ENCODE measurements at regions not wholly inside any gene's neighbourhood (a gene's known extent, or its start where the extent isn't known, plus 50 kb on each side); places are given as distances from the start of the nearest gene placed in this dataset.
"Not testable (repeated sequence)": the region's sequence is repeated elsewhere in the genome, so short reads cannot be mapped to it uniquely, and the experiment has no call there.

DNA sequence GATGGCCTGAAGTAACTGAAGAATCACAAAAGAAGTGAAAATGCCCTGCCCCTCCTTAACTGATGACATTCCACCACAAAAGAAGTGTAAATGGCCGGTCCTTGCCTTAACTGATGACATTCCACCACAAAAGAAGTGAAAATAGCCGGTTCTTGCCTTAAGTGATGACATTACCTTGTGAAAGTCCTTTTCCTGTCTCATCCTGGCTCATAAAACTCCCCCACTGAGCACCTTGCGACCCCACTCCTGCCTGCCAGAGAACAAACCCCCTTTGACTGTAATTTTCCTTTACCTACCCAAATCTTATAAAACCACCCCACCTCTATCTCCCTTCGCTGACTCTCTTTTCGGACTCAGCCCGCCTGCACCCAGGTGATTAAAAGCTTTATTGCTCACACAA lies 262.0 kb upstream of the MTMR8 start:
- BruUV-seq (replicated peaks); H2AFZ ChIP-seq (ENCODE audit: low read depth, low read length, poor library complexity, severe bottlenecking); H3K79me2 ChIP-seq (ENCODE audit: insufficient read depth, low read length); H3K4me2 ChIP-seq (ENCODE audit: low read length); RAD21 ChIA-PET (ENCODE audit: low non-redundant PET in 1 of 2, low total read pairs in 2 of 2, uncharacterized antibody in 2 of 2, unreplicated experiment in 2 of 2); H3K9me2 ChIP-seq (ENCODE audit: insufficient read depth); H3K4me3 ChIP-seq (replicated peaks in 1 of 2; ENCODE audit: low read depth in 1 of 2, low read length in 2 of 2); intact Hi-C loops (cut with micrococcal nuclease); H3K27me3 ChIP-seq (ENCODE audit: insufficient read depth, low read length); ATAC-seq; DNase-seq (ENCODE audit: low read depth, low spot score); H3K4me1 ChIP-seq (ENCODE audit: control insufficient read depth in 1 of 2, insufficient read depth in 2 of 2, low read length in 2 of 2); H3K9ac ChIP-seq (ENCODE audit: low read length); H3K27ac ChIP-seq (ENCODE audit: low read depth, low read length); H3K9me3 ChIP-seq (ENCODE audit: control insufficient read depth in 1 of 2, insufficient read depth in 1 of 2, low read depth in 1 of 2, low read length in 2 of 2); H3K36me3 ChIP-seq (ENCODE audit: control insufficient read depth in 1 of 2, insufficient read depth in 2 of 2, low read length in 2 of 2); POLR2A ChIA-PET; CTCF ChIA-PET; H4K20me1 ChIP-seq (ENCODE audit: insufficient read depth): not testable (repeated sequence)

DNA sequence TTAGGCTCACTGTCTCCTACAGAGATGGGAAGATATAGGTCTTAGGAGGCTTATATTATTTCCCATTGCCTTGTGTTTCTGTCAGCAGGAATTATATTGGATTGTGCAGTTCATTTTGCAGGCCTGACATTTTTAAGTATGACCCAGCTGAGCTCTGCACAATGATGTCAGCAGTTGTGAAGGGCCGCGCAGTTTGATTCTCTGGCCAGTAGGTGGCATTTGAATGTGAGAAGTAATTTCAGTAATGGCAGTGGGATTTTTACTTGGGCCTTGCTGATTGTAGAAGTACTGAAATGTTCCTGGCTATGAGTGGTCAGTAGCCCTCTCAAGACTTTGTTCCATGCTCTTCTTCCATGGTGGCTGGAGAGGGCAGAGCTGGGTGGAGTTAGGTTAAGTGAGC lies 247.2 kb upstream of the MTMR8 start:
- Histone ChIP-seq H3K27ac (ENCODE audit: low read depth, low read length) (no peak overlapping the region), H2AFZ (ENCODE audit: low read depth, low read length, poor library complexity, severe bottlenecking) (no peak overlapping the region), H3K79me2 (ENCODE audit: insufficient read depth, low read length) (no peaks in the 10 kb centered on the region), H3K9ac (ENCODE audit: low read length) (no peak overlapping the region), H3K36me3 (ENCODE audit: control insufficient read depth in 1 of 2, insufficient read depth in 2 of 2, low read length in 2 of 2) (no peaks in the 10 kb centered on the region), H3K27me3 (ENCODE audit: insufficient read depth, low read length) (no peaks in the 10 kb centered on the region), H3K4me3 (replicated peaks in 1 of 2; ENCODE audit: low read depth in 1 of 2, low read length in 2 of 2) (no peak overlapping the region), H4K20me1 (ENCODE audit: insufficient read depth) (no peaks in the 10 kb centered on the region), H3K9me2 (ENCODE audit: insufficient read depth) (no peaks in the 10 kb centered on the region), H3K9me3 (ENCODE audit: control insufficient read depth in 1 of 2, insufficient read depth in 1 of 2, low read depth in 1 of 2, low read length in 2 of 2) (no peaks in the 10 kb centered on the region), H3K4me2 (ENCODE audit: low read length) (no peak overlapping the region), H3K4me1 (ENCODE audit: control insufficient read depth in 1 of 2, insufficient read depth in 2 of 2, low read length in 2 of 2) (no peaks in the 10 kb centered on the region)
- DNase-seq (ENCODE audit: low read depth, low spot score) (no peak), ATAC-seq (no peak)
- TF ChIP-seq SRF (IDR thresholded peaks at IDR 0.05; ENCODE audit: low read depth) = no peak
- no peak for TF ChIP-seq YY1 (IDR thresholded peaks at IDR 0.05; ENCODE audit: extremely low read depth, insufficient replicate concordance, low read depth, low read length)
- TF ChIP-seq, protein P1, sequence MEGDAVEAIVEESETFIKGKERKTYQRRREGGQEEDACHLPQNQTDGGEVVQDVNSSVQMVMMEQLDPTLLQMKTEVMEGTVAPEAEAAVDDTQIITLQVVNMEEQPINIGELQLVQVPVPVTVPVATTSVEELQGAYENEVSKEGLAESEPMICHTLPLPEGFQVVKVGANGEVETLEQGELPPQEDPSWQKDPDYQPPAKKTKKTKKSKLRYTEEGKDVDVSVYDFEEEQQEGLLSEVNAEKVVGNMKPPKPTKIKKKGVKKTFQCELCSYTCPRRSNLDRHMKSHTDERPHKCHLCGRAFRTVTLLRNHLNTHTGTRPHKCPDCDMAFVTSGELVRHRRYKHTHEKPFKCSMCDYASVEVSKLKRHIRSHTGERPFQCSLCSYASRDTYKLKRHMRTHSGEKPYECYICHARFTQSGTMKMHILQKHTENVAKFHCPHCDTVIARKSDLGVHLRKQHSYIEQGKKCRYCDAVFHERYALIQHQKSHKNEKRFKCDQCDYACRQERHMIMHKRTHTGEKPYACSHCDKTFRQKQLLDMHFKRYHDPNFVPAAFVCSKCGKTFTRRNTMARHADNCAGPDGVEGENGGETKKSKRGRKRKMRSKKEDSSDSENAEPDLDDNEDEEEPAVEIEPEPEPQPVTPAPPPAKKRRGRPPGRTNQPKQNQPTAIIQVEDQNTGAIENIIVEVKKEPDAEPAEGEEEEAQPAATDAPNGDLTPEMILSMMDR (IDR thresholded peaks at IDR 0.05 in 2 of 3, conservative IDR thresholded peaks at IDR 0.05 in 1 of 3; ENCODE audit: borderline replicate concordance in 1 of 3, insufficient read depth in 1 of 3, low read depth in 2 of 3, low read length in 2 of 3) = peak in 2 of 3 experiments; percentile 33 to 35; a peak in 3 of 6 replicates
- no peak for TF ChIP-seq POLR2A (IDR thresholded peaks at IDR 0.05; ENCODE audit: borderline replicate concordance, extremely low read depth, insufficient read depth, insufficient read length)
- ChIA-PET CTCF (no interaction called here), RAD21 (ENCODE audit: low non-redundant PET in 1 of 2, low total read pairs in 2 of 2, uncharacterized antibody in 2 of 2, unreplicated experiment in 2 of 2) (no interaction called here), POLR2A (no interaction called here)
- intact Hi-C loops (cut with micrococcal nuclease) = no loop called here
- BruUV-seq (replicated peaks) = no TSS peak
